NCI-H510A treated with DMSO at 0.1 percent for 48 hours (cell line): ENCODE measurements at regions not wholly inside any gene's neighbourhood (a gene's known extent, or its start where the extent isn't known, plus 50 kb on each side); places are given as distances from the start of the nearest gene placed in this dataset.
"Not testable (repeated sequence)": the region's sequence is repeated elsewhere in the genome, so short reads cannot be mapped to it uniquely, and the experiment has no call there.

ENCODE experiments used
- DNase-seq: peaks from one replicate; lab custom pipeline; 2025; lab: John Stamatoyannopoulos, UW

- no peak for DNase-seq
These were observed 362.1 kb downstream of the GALC start for GRCh38 chr14:87630846-87631245.

- no peak for DNase-seq
These were observed 363.2 kb downstream of the GALC start for GRCh38 chr14:87629788-87630187.

GRCh38 chr14:87628780-87629179, 364.2 kb downstream of the GALC start:
- no peak for DNase-seq

GRCh38 chr14:87628129-87628528, 364.9 kb downstream of the GALC start:
- no peak for DNase-seq

GRCh38 chr14:87626266-87626665, 366.7 kb downstream of the GALC start:
- DNase-seq = no peak

GRCh38 chr14:87623616-87624015, 369.4 kb downstream of the GALC start:
- no peak for DNase-seq

GRCh38 chr14:87617079-87617478, 375.9 kb downstream of the GALC start:
- peak; percentile 8 for DNase-seq

- DNase-seq = peak; percentile 57
These were observed 376.9 kb downstream of the GALC start for GRCh38 chr14:87615822-87616679.

- no peak for DNase-seq
These were observed 377.9 kb downstream of the GALC start for GRCh38 chr14:87615047-87615446.

GRCh38 chr14:87613881-87614280, 379.1 kb downstream of the GALC start:
- no peak for DNase-seq

GRCh38 chr14:87607056-87607455, 385.9 kb downstream of the GALC start:
- DNase-seq = not testable (repeated sequence)

GRCh38 chr14:87601036-87601435, 391.9 kb downstream of the GALC start:
- DNase-seq = no peak

GRCh38 chr14:87600240-87600639, 392.7 kb downstream of the GALC start:
- DNase-seq = no peak

GRCh38 chr14:87581298-87581697, 411.7 kb downstream of the GALC start:
- no peak for DNase-seq

GRCh38 chr14:87579036-87579435, 413.9 kb downstream of the GALC start:
- DNase-seq = no peak

GRCh38 chr14:87575378-87575777, 417.6 kb downstream of the GALC start:
- DNase-seq = no peak

- no peak for DNase-seq
These were observed 419.4 kb downstream of the GALC start for GRCh38 chr14:87573591-87573990.

GRCh38 chr14:87567618-87568295, 425.2 kb downstream of the GALC start:
- no peak for DNase-seq

- DNase-seq = no peak
These were observed 426.0 kb downstream of the GALC start for GRCh38 chr14:87566991-87567390.

GRCh38 chr14:87547536-87547935, 445.4 kb downstream of the GALC start:
- no peak for DNase-seq

GRCh38 chr14:87542288-87542687, 450.7 kb downstream of the GALC start:
- no peak for DNase-seq

- DNase-seq = no peak
These were observed 452.6 kb downstream of the GALC start for GRCh38 chr14:87540339-87540738.

- peak; percentile 40 for DNase-seq
These were observed 463.9 kb downstream of the GALC start for GRCh38 chr14:87529081-87529480.
